HG03039 (cell line): ENCODE measurements at regions not wholly inside any gene's neighbourhood (a gene's known extent, or its start where the extent isn't known, plus 50 kb on each side); places are given as distances from the start of the nearest gene placed in this dataset.
"Not testable (repeated sequence)": the region's sequence is repeated elsewhere in the genome, so short reads cannot be mapped to it uniquely, and the experiment has no call there.

Experiments
- ATAC-seq: cut with Tn5 transposase; IDR thresholded peaks from one replicate; pipeline ENCODE4 v1.9.1; 2021; ENCODE audit warnings: mild to moderate bottlenecking, moderate library complexity; ENCODE audit not compliant: unreplicated experiment

- ATAC-seq, result no peak
These were observed 246.6 kb upstream of the IL12B start for GRCh38 chr5:159576902-159577301.

GRCh38 chr5:159581502-159582249 is 251.4 kb upstream of the IL12B start:
- no peak for ATAC-seq

GRCh38 chr5:159582756-159583541 is 252.7 kb upstream of the IL12B start:
- ATAC-seq, result no peak

- ATAC-seq, result no peak
These were observed 256.6 kb upstream of the IL12B start for GRCh38 chr5:159586921-159587320.

- no peak for ATAC-seq
These were observed 258.7 kb upstream of the IL12B start for GRCh38 chr5:159588941-159589340.

- ATAC-seq, result no peak
These were observed 263.3 kb upstream of the IL12B start for GRCh38 chr5:159593518-159594073.

GRCh38 chr5:159595561-159595960 is 265.3 kb upstream of the IL12B start:
- ATAC-seq, result not testable (repeated sequence)

- ATAC-seq, result no peak
These were observed 270.9 kb upstream of the IL12B start for GRCh38 chr5:159601216-159601615.

GRCh38 chr5:159602434-159602833 is 272.1 kb upstream of the IL12B start:
- no peak for ATAC-seq

GRCh38 chr5:159605585-159605984 is 275.3 kb upstream of the IL12B start:
- ATAC-seq, result no peak

GRCh38 chr5:159609359-159609758 is 279.1 kb upstream of the IL12B start:
- ATAC-seq, result no peak

- ATAC-seq, result no peak
These were observed 280.8 kb upstream of the IL12B start for GRCh38 chr5:159610966-159611579.

- no peak for ATAC-seq
These were observed 286.7 kb upstream of the IL12B start for GRCh38 chr5:159616952-159617351.

- no peak for ATAC-seq
These were observed 289.5 kb upstream of the IL12B start for GRCh38 chr5:159619826-159620225.

- no peak for ATAC-seq
These were observed 290.7 kb upstream of the IL12B start for GRCh38 chr5:159620853-159621540.

- ATAC-seq, result no peak
These were observed 287.6 kb upstream of the ADRA1B start for GRCh38 chr5:159628703-159629102.

GRCh38 chr5:159629158-159629557 is 287.1 kb upstream of the ADRA1B start:
- ATAC-seq, result no peak

- ATAC-seq, result no peak
These were observed 285.7 kb upstream of the ADRA1B start for GRCh38 chr5:159630545-159630944.

GRCh38 chr5:159631001-159631400 is 285.3 kb upstream of the ADRA1B start:
- no peak for ATAC-seq

- no peak for ATAC-seq
These were observed 283.4 kb upstream of the ADRA1B start for GRCh38 chr5:159632866-159633265.

- ATAC-seq, result no peak
These were observed 277.8 kb upstream of the ADRA1B start for GRCh38 chr5:159638481-159638880.
